NCI-H446 treated with DMSO at 0.1 percent for 48 hours (cell line): ENCODE measurements at regions not wholly inside any gene's neighbourhood (a gene's known extent, or its start where the extent isn't known, plus 50 kb on each side); places are given as distances from the start of the nearest gene placed in this dataset.

ENCODE experiments used
- DNase-seq: peaks from one replicate; lab custom pipeline; 2025; lab: John Stamatoyannopoulos, UW

DNA sequence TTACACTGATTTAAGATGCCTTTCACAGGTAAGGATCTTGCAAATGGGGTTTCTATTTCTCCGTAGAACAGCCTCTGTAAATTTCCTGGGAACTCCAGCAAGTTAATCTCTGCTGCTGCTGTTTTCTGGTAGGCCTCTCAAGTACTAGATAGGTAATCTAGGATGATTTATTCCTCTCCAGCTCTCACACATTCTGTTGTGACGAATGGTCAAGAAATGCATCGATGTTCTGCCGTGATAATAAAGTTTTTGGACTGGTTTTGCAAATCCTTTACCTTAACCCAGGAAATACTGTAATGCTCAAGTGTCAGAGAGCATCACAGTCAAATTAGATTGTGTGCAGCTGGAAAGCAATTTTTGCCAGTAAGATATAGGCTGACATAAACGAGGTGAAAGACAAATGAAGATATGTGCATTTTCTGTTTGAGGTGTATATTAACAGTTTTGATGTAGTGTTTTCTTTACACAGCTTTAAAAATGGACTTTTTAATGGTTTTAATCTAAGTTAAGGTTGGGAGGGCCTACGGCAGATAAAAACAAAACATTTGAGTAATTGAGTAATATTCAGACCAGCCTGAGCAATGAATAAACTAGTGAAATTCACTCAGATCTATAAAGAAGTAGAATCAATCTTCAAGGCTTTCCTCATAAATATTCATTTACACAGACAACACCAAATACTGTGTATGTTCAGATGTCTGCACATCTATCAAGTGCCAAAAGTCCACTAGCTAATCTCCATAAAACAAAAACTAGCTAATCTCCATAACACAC lies 300.6 kb upstream of the EDIL3 start:
- no peak for DNase-seq

- DNase-seq: no peak
Measured at GRCh38 chr5:84683594-84683993, 298.9 kb upstream of the EDIL3 start.

DNA sequence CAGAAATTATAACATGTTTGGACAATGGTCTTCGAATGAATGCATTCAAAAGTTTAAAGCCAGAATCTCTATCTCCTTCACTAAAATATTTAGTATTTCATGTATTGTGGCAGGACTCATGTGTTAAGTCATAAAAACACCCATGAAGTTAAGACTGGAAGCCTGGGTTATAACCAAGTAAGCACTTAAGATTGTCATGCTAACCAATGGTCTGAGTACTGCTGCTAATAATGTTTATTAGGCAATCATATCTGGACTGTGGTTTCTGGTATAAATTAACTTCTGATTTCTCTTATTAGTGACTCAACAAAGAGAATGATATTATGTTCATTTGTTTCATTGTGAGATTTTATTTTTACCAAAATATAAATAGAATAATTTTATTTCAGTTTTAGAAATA lies 297.9 kb upstream of the EDIL3 start:
- DNase-seq: no peak

DNA sequence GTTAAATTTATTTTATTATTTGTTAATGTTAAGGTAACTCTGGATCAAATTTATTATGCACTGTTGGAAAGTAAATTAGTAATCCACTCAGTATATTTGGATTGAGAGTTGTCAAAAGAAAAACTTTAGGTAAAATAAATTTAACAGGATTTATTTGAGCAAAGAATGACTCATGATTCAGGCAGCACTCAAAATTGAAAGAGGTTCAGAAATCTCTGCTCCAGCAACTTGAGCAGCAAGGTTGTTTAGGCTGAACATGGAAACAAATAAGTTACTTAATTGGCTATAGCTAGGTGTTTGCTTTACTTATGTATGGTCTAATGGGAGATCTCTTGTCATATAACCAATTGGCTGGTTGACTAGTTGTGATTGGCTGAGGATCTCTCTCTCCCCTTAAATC lies 296.2 kb upstream of the EDIL3 start:
- no peak for DNase-seq

DNA sequence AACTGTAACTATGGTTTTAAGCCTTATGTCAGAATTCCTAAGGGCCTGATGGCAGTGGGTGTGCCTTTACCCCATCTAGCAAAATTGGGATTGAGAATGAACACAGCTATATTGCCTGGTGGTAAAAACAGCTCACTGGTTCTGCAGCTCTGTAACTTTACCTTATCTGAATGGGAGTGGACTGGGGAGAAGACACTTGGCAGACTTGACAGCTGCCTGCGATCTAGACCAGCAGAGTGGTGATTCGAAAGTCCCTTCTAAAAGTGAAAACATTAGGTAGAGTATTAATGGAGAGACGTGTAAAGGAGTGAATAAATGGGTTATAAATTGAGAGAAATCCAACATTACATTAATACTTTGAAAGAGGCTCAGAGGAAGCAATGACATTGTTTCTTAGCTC lies 289.1 kb upstream of the EDIL3 start:
- DNase-seq: no peak

GRCh38 chr5:84667576-84667975 lies 282.9 kb upstream of the EDIL3 start:
- no peak for DNase-seq

- no peak for DNase-seq
Measured at GRCh38 chr5:84650429-84650828, 265.7 kb upstream of the EDIL3 start.

DNA sequence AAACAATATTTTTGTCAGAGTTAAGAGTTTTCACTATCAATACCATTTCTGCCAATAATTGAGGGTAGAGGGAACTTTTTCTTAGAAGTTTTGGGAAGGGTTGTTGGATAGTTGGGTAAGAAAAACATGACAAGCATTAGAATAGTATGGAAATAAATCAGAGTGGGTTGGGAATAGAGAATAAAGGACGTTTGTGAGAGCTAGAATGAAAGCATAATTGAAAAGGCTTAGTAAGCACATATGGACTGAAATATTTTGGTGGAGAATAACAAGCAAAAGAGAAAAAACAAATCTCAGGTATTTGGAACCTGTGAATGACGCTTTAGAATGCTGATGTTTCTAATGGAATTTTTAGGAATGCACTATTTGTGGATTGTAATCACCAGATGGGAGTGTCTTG lies 262.9 kb upstream of the EDIL3 start:
- no peak for DNase-seq

GRCh38 chr5:84642795-84643194 lies 258.1 kb upstream of the EDIL3 start:
- DNase-seq: no peak

GRCh38 chr5:84642324-84642723 lies 257.6 kb upstream of the EDIL3 start:
- DNase-seq: no peak

- DNase-seq: no peak
Measured at GRCh38 chr5:84637662-84638375, 253.1 kb upstream of the EDIL3 start.

GRCh38 chr5:84635235-84636055 lies 250.8 kb upstream of the EDIL3 start:
- no peak for DNase-seq

GRCh38 chr5:84634256-84634655 lies 249.6 kb upstream of the EDIL3 start:
- peak; percentile 69 for DNase-seq

GRCh38 chr5:84632418-84632817 lies 247.7 kb upstream of the EDIL3 start:
- DNase-seq: no peak

DNA sequence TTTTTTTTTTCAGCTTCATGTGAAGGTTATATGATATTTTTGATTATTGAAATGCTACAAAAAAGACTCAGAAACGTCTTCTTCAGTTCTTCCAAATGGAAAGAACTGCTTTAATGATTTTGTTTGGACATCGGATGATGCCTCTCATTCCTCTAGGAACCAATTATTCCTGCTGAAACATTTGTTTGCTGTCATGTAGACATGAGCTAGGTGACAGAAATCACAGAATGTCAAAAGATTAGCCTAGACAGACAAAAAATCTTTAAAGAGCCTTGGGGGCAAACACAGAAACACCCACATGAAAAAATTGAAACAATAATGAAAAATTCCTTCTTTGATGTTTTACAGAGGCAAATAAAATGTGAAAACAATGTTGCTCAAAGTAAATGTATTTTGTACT lies 244.2 kb upstream of the EDIL3 start:
- no peak for DNase-seq

DNA sequence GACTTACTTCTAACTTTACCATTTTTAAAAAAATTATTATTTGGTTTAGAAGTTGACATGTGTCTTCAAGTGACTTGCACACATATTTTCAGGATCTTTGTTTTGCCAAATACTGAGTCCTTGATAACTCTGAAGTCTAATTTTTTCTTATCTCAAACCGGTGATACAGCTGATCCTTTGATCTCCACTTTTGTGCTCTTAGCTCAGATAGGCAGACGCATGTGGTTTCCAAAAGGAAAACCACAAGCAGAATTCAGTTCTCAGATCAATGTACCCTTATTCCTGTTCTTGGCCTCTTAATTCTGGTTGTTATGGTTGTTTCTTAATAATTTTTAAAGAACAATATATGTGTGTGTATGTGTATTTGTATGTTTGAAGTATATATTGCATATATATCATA lies 238.3 kb upstream of the EDIL3 start:
- no peak for DNase-seq

DNA sequence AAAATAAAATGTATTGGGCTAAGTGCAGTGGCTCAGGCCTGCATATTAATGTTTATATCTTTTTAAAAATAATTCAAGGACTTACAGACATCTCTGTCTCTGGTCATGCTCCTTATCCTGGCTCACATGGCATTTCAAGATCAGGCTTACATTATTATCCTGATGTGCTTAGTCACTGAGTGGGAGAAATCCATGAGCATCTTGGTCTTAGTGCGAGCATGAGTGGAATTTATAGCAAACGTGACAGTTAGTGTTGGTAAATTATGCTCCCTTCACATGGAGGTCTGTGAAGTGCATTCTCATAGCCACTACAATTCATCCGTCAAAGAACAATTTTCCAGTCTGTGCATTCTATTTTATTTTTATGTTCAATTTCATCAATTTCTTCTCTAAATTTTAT lies 237.8 kb upstream of the EDIL3 start:
- no peak for DNase-seq

DNA sequence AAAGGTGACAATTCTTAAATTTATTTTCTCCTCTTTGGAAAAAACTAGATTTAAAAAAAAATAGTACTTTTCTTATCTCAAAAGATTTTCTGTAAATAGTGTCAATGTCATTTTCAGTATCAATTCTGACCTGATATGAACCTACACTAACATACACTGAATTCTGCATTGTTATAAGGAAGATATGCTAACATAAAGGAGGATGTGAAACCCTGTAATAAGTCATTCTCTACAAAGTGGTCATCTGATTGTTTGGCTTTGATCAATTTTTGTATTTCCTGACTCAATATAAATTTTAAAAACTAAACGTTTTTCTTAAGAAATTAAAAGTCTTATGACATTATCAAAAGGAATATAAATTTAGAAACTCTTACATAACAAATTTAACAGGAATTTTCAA lies 233.6 kb upstream of the EDIL3 start:
- DNase-seq: no peak

DNA sequence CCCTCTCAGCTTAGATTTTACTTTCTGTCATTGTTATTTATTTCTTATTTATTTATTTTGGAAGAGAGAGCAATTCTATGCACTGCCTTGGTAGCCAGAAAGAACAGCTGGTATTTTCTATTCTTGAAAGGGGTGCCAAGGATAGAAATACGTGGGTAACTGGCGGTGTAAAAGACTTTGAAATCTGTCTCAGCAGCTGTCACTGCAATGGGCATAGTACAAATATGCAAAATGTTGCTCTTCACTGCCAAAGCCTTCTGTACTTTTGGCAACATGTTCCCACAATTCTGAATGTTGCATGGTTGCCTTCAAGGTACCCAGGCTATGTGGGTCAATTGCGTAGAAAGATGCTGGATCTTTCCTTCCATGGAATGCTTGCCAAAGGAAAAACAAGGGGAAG lies 230.2 kb upstream of the EDIL3 start:
- DNase-seq: peak; percentile 99

- DNase-seq: no peak
Measured at GRCh38 chr5:84606784-84607183, 222.1 kb upstream of the EDIL3 start.

GRCh38 chr5:84605241-84605640 lies 220.6 kb upstream of the EDIL3 start:
- DNase-seq: no peak

- DNase-seq: no peak
Measured at GRCh38 chr5:84603568-84604185, 219.0 kb upstream of the EDIL3 start.
